ENCODE measurements at regions not wholly inside any gene's neighbourhood (a gene's known extent, or its start where the extent isn't known, plus 50 kb on each side); places are given as distances from the start of the nearest gene placed in this dataset.

DNA sequence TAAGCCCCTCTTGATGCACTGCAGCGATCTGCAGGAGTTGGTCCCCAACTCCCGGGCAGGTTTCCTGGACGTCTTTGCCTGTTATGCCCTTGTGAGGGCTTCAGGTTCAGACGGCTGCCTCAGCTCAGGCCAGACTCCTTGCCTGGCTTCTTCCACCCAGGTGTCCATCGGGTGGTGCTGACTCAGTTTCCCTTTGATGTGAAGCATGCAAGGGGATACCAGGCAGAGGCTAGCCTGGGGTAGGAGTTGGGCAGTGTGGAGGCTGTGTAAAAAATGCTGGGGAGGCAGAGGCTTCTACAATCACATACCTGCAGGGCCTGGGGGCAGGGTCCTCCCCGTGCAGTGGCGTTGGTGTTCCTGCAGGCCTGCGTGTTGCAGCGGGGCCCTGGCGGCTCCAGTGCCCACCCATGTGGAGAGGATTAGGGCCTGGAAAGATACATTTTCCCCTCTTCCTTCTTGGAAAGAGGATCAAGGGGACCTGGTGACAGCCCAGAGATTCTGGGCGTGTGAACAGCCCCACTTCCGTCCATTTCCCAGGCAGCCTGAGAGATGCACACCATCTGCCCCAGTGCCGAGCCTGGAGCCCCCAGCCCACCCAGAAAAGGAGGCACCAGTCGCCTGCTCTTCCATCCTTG is 338.3 kb downstream of the DYSF start:
- Histone ChIP-seq H3K4me2 (ENCODE audit: low read length) (no peak overlapping the region), H4K91ac (ENCODE audit: low read depth, low read length) (no peak overlapping the region), H3K9me3 (ENCODE audit: insufficient read depth, low read depth, low read length) (peaks cover 2% of the 10 kb centered on the region), H3K14ac (ENCODE audit: low read length) (no peak overlapping the region), H4K12ac (ENCODE audit: low read depth, low read length) (no peak overlapping the region), H3K18ac (ENCODE audit: low read length) (no peak overlapping the region), H3K4me3 (ENCODE audit: low read depth, low read length) (no peak overlapping the region), H2BK5ac (ENCODE audit: low read depth, low read length, poor library complexity) (no peak overlapping the region), H3K23ac (ENCODE audit: low read length) (no peak overlapping the region), H4K8ac (ENCODE audit: low read depth, low read length) (no peak overlapping the region), H3K27me3 (ENCODE audit: insufficient read depth, low read length) (no peaks in the 10 kb centered on the region), H2BK120ac (ENCODE audit: insufficient read depth, low read length, poor library complexity) (no peak overlapping the region), H3K4ac (ENCODE audit: low read depth, low read length) (no peak overlapping the region), H2AK5ac (ENCODE audit: low read length) (no peak overlapping the region), H3K79me2 (ENCODE audit: control insufficient read depth, insufficient read depth, low read length, poor library complexity) (no peaks in the 10 kb centered on the region), H3K27ac (ENCODE audit: low read depth, low read length) (no peak overlapping the region), H3K79me1 (ENCODE audit: low read length) (peaks cover 3% of the 10 kb centered on the region), H3K4me1 (ENCODE audit: control insufficient read depth in 1 of 2, insufficient read depth in 2 of 2, low read length in 2 of 2) (peaks cover 24 to 29% of the 10 kb centered on the region in 2 experiments), H3K9ac (ENCODE audit: low read length) (no peak overlapping the region), H2AFZ (ENCODE audit: insufficient read depth, low read length, poor library complexity) (no peak overlapping the region), H3K36me3 (ENCODE audit: control insufficient read depth in 1 of 2, insufficient read depth in 2 of 2, low read length in 2 of 2) (no peaks in the 10 kb centered on the region), H2BK12ac (ENCODE audit: low read length) (no peak overlapping the region)
- WGBS (ENCODE audit: extremely low coverage, insufficient coverage, insufficient read length): no CpG with 5 or more reads among the region's 14 CpGs
- DNase-seq: no peak

DNA sequence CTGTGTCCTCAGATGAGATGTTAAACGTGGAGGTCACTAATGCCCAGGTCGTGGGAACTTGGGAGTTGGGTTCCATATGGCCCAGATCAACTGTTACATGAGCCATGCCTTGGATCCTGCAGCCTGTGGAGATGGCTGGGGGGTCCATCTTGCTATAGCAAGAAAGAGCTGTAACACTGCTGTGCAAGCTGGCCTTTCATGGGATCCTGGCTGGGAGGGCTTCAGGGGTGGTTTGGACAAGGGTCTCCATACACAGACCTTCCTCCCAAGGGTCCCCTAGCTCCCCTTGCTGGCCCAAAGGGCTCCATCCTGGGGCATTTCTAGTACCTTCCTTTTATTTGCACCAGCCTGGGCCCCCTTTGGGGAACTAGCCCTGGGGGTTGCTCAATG is 337.7 kb downstream of the DYSF start:
- Histone ChIP-seq H3K4me3 (ENCODE audit: low read depth, low read length) (no peak overlapping the region), H3K23ac (ENCODE audit: low read length) (no peak overlapping the region), H2AK5ac (ENCODE audit: low read length) (no peak overlapping the region), H3K4ac (ENCODE audit: low read depth, low read length) (no peak overlapping the region), H3K14ac (ENCODE audit: low read length) (no peak overlapping the region), H2AFZ (ENCODE audit: insufficient read depth, low read length, poor library complexity) (no peak overlapping the region), H3K4me1 (ENCODE audit: control insufficient read depth in 1 of 2, insufficient read depth in 2 of 2, low read length in 2 of 2) (peaks cover 19 to 23% of the 10 kb centered on the region in 2 experiments), H3K18ac (ENCODE audit: low read length) (no peak overlapping the region), H2BK120ac (ENCODE audit: insufficient read depth, low read length, poor library complexity) (no peak overlapping the region), H3K4me2 (ENCODE audit: low read length) (no peak overlapping the region), H3K79me2 (ENCODE audit: control insufficient read depth, insufficient read depth, low read length, poor library complexity) (no peaks in the 10 kb centered on the region), H3K9me3 (ENCODE audit: insufficient read depth, low read depth, low read length) (peaks cover 2% of the 10 kb centered on the region), H3K9ac (ENCODE audit: low read length) (no peak overlapping the region), H3K27ac (ENCODE audit: low read depth, low read length) (no peak overlapping the region), H3K79me1 (ENCODE audit: low read length) (peaks cover 5% of the 10 kb centered on the region), H2BK5ac (ENCODE audit: low read depth, low read length, poor library complexity) (no peak overlapping the region), H4K8ac (ENCODE audit: low read depth, low read length) (no peak overlapping the region), H4K91ac (ENCODE audit: low read depth, low read length) (no peak overlapping the region), H3K36me3 (ENCODE audit: control insufficient read depth in 1 of 2, insufficient read depth in 2 of 2, low read length in 2 of 2) (no peaks in the 10 kb centered on the region), H3K27me3 (ENCODE audit: insufficient read depth, low read length) (no peaks in the 10 kb centered on the region), H2BK12ac (ENCODE audit: low read length) (no peak overlapping the region), H4K12ac (ENCODE audit: low read depth, low read length) (no peak overlapping the region)
- no peak for DNase-seq
- no CpG with 5 or more reads among the region's 2 CpGs for WGBS (ENCODE audit: extremely low coverage, insufficient coverage, insufficient read length)

DNA sequence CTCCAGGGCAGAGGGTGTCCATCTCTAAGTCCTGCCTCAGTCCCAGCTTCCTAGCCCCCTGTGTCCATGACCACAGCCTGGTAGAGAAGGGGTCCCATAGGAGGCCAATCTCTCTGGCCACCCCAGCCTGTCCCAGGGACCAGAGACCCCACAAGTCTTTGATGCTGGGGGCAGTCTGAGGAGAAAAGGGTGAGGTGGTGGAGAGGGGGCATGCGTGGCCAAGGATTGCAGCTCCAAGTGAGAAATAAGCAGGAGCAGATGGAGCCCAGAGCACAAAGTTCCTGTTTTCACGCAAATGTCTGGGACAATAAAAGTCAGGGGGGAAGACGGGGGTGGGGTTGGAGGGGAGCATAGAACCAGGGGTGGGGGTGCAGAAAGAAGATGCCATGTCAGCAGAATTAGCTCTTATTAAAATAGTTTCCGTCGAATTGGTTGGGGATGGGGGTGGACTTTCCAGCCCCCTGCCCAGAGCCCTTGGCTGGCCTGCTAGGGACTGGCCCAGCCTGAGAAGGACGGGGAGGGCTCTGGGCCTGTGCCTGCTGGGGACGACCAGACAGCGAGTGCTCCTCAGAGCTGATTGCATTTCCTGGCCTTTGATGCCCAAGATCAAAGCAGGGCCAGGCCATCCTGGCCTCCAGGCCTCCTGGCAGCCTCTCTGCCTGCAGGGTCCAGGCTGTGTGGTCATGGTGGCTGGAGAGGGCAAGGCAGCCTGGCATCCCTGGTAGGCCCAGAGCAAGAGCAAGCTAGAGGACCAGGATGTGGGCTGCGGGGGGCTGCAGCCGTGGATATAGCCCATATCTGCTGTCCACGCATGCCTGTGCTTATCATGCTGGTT is 337.1 kb downstream of the DYSF start:
- H3K9ac ChIP-seq (ENCODE audit: low read length): no peak overlapping the region
- H3K23ac ChIP-seq (ENCODE audit: low read length): no peak overlapping the region
- no peak overlapping the region for H4K12ac ChIP-seq (ENCODE audit: low read depth, low read length)
- H3K9me3 ChIP-seq (ENCODE audit: insufficient read depth, low read depth, low read length): peaks cover 2% of the 10 kb centered on the region
- H3K27me3 ChIP-seq (ENCODE audit: insufficient read depth, low read length): no peaks in the 10 kb centered on the region
- no peak overlapping the region for H4K91ac ChIP-seq (ENCODE audit: low read depth, low read length)
- H3K4me3 ChIP-seq (ENCODE audit: low read depth, low read length): no peak overlapping the region
- no peak overlapping the region for H2AK5ac ChIP-seq (ENCODE audit: low read length)
- no peak overlapping the region for H3K14ac ChIP-seq (ENCODE audit: low read length)
- no CpG with 5 or more reads among the region's 11 CpGs for WGBS (ENCODE audit: extremely low coverage, insufficient coverage, insufficient read length)
- no peak overlapping the region for H3K4ac ChIP-seq (ENCODE audit: low read depth, low read length)
- H2BK120ac ChIP-seq (ENCODE audit: insufficient read depth, low read length, poor library complexity): no peak overlapping the region
- H3K79me2 ChIP-seq (ENCODE audit: control insufficient read depth, insufficient read depth, low read length, poor library complexity): no peaks in the 10 kb centered on the region
- no peak overlapping the region for H2AFZ ChIP-seq (ENCODE audit: insufficient read depth, low read length, poor library complexity)
- no peak overlapping the region for H2BK12ac ChIP-seq (ENCODE audit: low read length)
- H3K36me3 ChIP-seq (ENCODE audit: control insufficient read depth in 1 of 2, insufficient read depth in 2 of 2, low read length in 2 of 2): no peaks in the 10 kb centered on the region
- peaks cover 5% of the 10 kb centered on the region for H3K79me1 ChIP-seq (ENCODE audit: low read length)
- no peak for DNase-seq
- H4K8ac ChIP-seq (ENCODE audit: low read depth, low read length): no peak overlapping the region
- H3K4me1 ChIP-seq (ENCODE audit: control insufficient read depth in 1 of 2, insufficient read depth in 2 of 2, low read length in 2 of 2): peaks cover 16 to 18% of the 10 kb centered on the region in 2 experiments
- no peak overlapping the region for H3K18ac ChIP-seq (ENCODE audit: low read length)
- no peak overlapping the region for H3K4me2 ChIP-seq (ENCODE audit: low read length)
- H3K27ac ChIP-seq (ENCODE audit: low read depth, low read length): no peak overlapping the region
- H2BK5ac ChIP-seq (ENCODE audit: low read depth, low read length, poor library complexity): no peak overlapping the region

- Histone ChIP-seq H3K14ac (ENCODE audit: low read length) (no peak overlapping the region), H3K18ac (ENCODE audit: low read length) (no peak overlapping the region), H4K12ac (ENCODE audit: low read depth, low read length) (no peak overlapping the region), H3K9ac (ENCODE audit: low read length) (no peak overlapping the region), H3K23ac (ENCODE audit: low read length) (no peak overlapping the region), H3K4me2 (ENCODE audit: low read length) (no peak overlapping the region), H3K4me1 (ENCODE audit: control insufficient read depth in 1 of 2, insufficient read depth in 2 of 2, low read length in 2 of 2) (peaks cover 19 to 21% of the 10 kb centered on the region in 2 experiments), H3K27ac (ENCODE audit: low read depth, low read length) (no peak overlapping the region), H2AFZ (ENCODE audit: insufficient read depth, low read length, poor library complexity) (no peak overlapping the region), H4K8ac (ENCODE audit: low read depth, low read length) (no peak overlapping the region), H3K9me3 (ENCODE audit: insufficient read depth, low read depth, low read length) (peaks cover 2% of the 10 kb centered on the region), H3K36me3 (ENCODE audit: control insufficient read depth in 1 of 2, insufficient read depth in 2 of 2, low read length in 2 of 2) (no peaks in the 10 kb centered on the region), H4K91ac (ENCODE audit: low read depth, low read length) (no peak overlapping the region), H3K79me1 (ENCODE audit: low read length) (peaks cover 5% of the 10 kb centered on the region), H2AK5ac (ENCODE audit: low read length) (no peak overlapping the region), H3K27me3 (ENCODE audit: insufficient read depth, low read length) (no peaks in the 10 kb centered on the region), H2BK12ac (ENCODE audit: low read length) (no peak overlapping the region), H2BK120ac (ENCODE audit: insufficient read depth, low read length, poor library complexity) (no peak overlapping the region), H2BK5ac (ENCODE audit: low read depth, low read length, poor library complexity) (no peak overlapping the region), H3K4me3 (ENCODE audit: low read depth, low read length) (no peak overlapping the region), H3K79me2 (ENCODE audit: control insufficient read depth, insufficient read depth, low read length, poor library complexity) (no peaks in the 10 kb centered on the region), H3K4ac (ENCODE audit: low read depth, low read length) (no peak overlapping the region)
- WGBS (ENCODE audit: extremely low coverage, insufficient coverage, insufficient read length): no CpG with 5 or more reads among the region's 14 CpGs
- peak; percentile 15 to 49 for DNase-seq
These were observed 336.3 kb downstream of the DYSF start for GRCh38 chr2:71789556-71790204.
